ENCODE measurements at regions not wholly inside any gene's neighbourhood (a gene's known extent, or its start where the extent isn't known, plus 50 kb on each side); places are given as distances from the start of the nearest gene placed in this dataset.

DNA sequence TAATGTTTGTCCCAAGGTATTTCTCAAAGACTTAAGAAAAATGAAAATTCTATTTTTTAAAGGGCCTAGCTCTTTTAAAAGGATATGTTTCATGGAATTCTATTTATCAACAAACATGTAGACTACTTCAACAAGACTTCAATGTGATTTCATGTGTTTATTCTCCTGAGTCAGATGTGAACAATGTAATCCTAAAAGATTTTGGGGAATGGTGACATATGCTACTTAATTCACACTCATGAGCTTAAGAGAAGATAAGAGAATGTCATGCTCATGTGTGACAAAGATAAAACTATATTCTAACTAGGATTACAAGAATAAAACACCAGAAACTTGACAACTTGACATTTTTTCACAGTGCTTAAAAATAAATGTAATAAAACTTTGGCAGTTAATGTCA lies 127.5 kb downstream of the TES start:
- TF ChIP-seq, protein P1, sequence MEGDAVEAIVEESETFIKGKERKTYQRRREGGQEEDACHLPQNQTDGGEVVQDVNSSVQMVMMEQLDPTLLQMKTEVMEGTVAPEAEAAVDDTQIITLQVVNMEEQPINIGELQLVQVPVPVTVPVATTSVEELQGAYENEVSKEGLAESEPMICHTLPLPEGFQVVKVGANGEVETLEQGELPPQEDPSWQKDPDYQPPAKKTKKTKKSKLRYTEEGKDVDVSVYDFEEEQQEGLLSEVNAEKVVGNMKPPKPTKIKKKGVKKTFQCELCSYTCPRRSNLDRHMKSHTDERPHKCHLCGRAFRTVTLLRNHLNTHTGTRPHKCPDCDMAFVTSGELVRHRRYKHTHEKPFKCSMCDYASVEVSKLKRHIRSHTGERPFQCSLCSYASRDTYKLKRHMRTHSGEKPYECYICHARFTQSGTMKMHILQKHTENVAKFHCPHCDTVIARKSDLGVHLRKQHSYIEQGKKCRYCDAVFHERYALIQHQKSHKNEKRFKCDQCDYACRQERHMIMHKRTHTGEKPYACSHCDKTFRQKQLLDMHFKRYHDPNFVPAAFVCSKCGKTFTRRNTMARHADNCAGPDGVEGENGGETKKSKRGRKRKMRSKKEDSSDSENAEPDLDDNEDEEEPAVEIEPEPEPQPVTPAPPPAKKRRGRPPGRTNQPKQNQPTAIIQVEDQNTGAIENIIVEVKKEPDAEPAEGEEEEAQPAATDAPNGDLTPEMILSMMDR (conservative IDR thresholded peaks at IDR 0.05; ENCODE audit: low read length), result no peak
- no peak for TF ChIP-seq EZH2phosphoT487 (IDR thresholded peaks at IDR 0.05; ENCODE audit: borderline replicate concordance, low read depth, low read length)

Data from OCI-LY7 (cell line).